ENCODE measurements at regions not wholly inside any gene's neighbourhood (a gene's known extent, or its start where the extent isn't known, plus 50 kb on each side); places are given as distances from the start of the nearest gene placed in this dataset.

- no peak for TF ChIP-seq CTCF (conservative IDR thresholded peaks at IDR 0.05 in 1 of 2, IDR thresholded peaks at IDR 0.05 in 1 of 2; ENCODE audit: low read depth in 1 of 2, low read length in 2 of 2)
- no peak for TF ChIP-seq EZH2 (IDR thresholded peaks at IDR 0.05; ENCODE audit: low read length, missing control alignments)
Observed at GRCh38 chr1:218617986-218618385, 272.9 kb downstream of the TGFB2 start.
